ENCODE measurements at regions not wholly inside any gene's neighbourhood (a gene's known extent, or its start where the extent isn't known, plus 50 kb on each side); places are given as distances from the start of the nearest gene placed in this dataset.
"Not testable (repeated sequence)": the region's sequence is repeated elsewhere in the genome, so short reads cannot be mapped to it uniquely, and the experiment has no call there.

DNA sequence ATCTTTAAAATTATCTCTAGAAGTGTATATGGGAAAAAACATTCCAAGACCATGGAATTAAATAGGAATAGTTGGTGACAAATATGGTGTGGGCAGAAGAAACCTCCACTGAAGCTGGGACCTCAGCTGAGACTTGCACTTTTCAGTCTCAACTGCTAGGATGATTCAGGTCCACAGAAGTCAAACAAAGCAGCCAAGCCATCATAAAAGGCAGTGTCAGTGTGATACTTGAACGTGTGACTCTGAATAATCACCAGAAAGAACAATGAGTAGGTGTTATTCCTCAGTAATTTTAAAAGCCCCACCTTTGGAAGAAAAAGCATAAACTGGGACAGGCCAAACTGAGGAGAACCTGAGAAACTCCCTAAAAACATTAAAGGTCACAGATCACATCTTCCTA, 90.7 kb downstream of the ZNF281 start:
- DNase-seq (ENCODE audit: low read depth in 2 of 2): no peak

DNA sequence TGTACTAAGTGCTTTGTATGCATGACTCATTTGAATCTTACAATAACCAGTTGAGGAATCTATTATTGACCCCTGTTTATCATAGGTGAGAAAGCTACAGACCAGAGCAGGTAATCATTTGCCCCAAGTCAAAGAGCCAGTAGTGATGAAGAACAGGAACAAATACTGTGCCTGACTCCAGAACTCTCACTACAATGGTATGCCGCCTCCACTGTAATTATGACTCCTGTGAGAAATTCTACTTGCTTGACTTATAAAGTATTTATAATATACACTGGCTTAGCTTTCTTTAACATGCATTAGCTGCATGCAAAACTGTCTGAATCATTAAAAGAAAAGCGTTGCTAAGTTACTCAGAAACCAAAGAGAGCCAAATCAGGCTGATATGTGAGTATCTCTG, 92.6 kb downstream of the ZNF281 start:
- no peak for DNase-seq (ENCODE audit: low read depth in 2 of 2)

DNA sequence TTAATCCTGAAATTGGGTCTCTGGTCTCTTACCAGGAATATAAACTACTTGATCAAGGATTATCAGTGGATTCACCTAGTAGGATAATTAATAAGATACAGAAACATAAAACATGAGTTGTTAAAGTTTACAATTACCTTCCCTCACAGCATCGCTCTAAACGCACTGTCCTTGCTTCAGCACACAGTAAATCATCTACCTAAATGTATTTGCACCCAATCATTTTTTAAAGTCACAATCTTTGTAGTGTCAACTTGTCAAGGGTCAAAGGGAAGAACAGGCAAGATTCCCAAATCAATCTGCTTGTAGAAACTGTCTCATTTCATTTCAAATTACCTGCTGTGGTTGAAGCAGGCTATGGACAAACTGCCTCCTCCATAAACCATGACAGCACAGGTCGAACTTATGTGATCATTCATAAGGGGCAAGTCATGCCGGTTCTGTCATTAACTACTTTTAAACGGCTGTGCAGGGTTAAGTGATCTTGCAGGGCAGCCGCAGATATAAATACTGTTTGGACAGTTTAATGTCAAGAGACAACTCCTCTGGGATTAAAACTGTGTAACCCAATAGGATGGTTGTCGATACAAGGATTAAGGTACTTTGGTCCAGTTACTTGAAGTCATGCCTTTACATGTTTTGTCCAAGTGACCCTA, 93.6 kb downstream of the ZNF281 start:
- DNase-seq (ENCODE audit: low read depth in 2 of 2): no peak

DNA sequence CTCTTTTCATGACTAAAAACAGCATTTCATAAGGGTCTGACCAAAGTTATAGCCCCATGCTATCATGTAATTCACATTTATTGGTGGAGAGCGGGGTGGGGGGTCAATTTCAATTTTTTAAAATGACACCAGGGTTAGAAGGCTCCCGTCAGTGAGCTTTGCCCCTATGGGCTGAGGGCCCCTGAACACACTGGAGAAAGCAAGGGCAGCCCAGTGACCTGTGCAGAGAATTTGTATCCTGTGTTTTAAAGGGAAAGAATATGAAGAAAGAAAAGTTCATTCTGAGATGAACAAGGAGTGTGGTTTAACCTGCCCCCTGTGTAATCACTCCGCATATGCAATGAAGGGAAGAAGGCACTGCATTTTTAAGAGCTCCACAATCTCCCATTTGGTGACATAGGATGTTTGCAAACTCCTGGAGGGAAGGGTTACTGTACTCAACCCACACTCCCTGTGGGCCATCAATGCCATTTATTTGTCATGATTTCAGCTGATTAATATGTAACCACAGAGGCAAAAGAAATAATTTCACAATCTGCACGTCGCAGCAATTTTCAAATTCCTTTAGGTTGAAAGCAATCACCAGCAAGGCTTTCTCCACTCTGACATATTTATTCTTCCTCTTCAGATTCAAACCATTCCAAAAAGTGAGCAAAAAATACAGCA, 95.6 kb downstream of the ZNF281 start:
- no peak for DNase-seq (ENCODE audit: low read depth in 2 of 2)

DNA sequence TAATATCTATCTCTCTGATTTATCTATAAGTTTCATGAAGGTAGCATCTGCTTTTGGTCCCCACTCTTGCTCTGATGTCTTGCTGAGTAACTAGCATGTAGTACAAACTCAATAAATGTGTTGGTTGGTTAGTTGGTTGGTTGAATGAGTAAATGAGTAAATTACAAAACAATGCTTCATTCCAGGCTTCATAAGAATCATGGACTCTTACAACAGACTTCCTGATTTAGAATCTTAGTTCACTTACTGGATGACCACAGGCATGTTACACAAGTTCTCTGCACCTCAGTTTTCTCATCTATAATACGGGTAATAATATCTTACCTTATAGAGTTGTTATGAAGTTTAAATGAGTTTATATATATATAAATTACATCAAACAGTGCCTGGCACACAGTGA, 98.6 kb downstream of the ZNF281 start:
- DNase-seq (ENCODE audit: low read depth in 2 of 2): no peak

DNA sequence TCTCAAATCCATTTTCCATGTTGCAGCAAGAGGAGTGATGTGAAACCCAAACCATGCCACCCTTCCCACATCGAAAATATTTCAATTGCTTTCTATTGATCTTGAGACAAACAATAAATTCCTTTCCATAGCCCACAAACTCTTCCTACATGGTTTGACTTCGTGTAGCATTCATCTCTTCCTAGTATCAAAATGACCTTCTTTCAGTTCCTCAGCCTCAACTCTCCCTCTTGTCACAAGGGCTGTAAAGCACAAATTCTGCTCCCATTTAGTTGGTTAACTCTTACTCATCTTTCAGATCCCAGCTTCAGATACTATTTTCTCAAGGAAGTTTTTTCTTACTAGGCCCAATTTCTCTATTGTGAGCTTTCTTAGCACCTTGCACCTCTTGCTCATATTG, 99.0 kb downstream of the ZNF281 start:
- DNase-seq (ENCODE audit: low read depth in 2 of 2): no peak

DNA sequence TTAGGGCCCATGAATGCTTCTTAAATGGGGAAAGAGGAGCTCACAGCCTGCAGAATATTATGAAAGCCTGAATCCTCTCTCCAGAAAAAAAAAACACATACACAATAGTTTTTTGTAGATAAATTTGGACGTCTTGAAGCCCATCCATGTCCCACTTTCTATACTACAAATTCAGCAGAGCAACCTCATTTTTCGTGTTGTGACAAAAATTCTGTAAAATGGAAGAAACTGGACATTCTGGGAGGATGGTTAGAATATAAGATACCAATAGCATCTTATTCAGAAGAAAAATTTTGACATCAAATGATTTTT, 102.1 kb downstream of the ZNF281 start:
- DNase-seq (ENCODE audit: low read depth in 2 of 2): no peak

DNA sequence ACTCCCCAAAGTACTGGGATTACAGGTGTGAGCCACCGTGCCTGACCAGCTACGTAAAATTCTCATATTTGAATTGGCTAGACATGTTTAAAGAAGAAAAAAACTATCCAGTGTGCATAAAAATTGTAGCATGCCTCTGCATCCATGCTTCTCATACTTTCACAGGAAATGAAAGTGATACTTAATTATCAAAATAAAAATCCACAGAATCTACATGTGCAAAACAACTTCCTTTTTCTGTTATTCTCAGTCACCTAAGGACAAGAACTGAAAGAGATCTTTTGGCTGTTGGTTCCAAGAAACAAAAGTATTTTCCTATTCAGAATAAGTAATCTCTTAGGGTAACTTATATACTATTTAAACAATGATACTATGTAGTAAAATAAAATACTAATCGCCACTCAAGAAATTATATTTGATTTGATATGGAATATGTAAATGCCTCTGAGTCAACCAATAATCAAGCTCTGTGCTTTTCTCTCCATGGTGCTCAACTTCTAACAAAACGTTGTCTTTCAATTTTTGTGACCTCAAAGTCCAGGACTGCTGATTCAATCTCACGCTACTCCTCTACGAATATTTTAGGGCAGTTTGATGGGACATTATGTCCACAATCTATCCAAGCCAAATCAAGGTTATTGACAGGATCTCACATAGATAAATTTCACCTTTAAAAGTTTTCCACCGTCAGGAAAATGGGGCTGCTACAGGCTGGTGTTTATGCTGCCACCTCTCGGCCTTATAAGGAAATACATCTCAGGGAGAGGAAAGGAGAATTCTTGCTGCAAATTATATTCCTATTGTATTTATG, 102.7 kb downstream of the ZNF281 start:
- no peak for DNase-seq (ENCODE audit: low read depth in 2 of 2)

DNA sequence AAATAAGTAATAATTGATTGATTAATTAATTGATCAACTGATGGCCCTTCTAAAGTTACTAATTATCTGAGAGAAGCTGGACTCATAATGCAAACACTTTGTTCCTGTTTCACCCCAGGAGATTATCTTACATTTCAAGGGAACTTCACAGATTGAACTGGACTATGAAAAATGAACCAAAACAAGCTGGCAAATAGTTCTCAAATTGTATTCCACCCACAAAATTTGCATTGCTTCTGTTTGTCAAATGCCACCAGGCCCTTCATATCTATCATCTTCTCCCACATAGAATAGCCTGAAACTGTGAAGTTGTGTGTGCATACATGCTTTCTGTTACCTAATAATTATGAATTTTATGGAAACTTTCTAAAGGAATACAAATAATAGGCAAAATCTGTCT, 104.0 kb downstream of the ZNF281 start:
- DNase-seq (ENCODE audit: low read depth in 2 of 2): no peak

DNA sequence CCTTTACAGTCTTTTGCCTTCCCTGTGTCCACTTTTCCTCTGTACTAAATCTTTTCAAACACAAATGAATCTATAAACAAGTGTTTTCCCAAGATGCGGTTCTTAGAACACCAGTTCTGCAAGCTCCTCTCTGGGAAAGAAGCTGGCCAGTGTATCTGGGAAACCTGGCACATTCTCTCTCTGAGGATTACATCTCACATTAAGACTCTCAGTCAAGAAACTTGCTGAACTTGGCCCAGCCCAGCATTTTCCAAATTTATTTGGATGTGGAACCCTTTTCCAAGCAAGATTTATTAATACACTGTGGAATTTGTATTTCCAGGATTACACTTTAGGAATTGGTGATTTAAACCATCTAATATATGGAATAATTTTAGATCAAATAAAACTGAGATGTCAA, 105.7 kb downstream of the ZNF281 start:
- no peak for DNase-seq (ENCODE audit: low read depth in 2 of 2)

DNA sequence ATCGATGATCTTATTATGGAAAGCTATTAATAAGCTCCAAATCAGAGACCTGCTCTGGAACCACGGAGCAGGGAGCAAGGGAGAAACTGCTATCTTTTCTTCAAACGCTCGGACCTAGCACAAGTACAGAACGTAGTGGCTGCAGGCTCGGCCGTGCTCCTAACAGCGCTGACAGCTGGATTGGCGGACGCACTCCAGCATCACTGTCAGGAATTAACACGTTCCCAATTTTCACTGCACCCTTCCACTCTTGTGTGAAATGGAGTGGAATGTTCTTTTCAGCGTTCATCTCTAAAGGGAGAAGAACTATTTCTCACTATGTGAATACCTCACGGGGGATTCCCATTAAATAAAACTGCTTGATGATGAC, 106.9 kb downstream of the ZNF281 start:
- DNase-seq (ENCODE audit: low read depth in 2 of 2): no peak

DNA sequence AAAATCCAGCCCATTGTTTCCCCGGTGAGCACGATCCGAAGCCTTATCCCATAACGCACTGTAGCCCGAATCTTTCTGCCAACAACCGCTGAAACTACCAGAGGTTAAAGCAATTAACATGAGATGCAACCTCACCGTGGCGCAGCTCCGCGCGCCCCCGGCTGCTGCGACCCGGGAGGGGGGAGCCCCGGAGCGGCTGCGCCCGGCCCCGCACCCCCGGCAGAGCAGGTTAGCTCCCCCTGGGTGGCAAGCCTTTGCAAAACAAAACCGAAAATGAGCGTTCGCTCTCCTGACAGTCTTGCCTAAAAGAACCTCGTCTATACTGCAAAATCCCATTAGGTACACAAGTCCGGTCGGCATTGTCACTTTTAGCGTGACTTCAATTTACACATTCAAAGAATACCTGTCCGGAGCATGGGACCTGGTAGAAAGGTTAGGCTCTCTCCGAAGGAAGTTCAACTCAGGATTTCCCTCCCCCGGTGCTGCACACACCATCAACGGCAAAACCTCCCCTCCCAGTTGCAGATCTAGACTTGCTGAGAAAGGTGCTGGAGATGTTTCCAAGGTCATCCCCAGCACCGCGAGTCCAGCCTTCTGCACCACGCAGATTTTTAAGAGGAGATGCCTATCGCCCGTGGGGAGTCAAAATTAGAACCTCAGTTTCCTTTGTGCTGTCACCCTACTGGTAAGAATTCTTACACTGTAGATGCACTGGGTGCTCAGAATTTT, 107.5 kb downstream of the ZNF281 start:
- DNase-seq (ENCODE audit: low read depth in 2 of 2): peak; percentile 13 to 33

DNA sequence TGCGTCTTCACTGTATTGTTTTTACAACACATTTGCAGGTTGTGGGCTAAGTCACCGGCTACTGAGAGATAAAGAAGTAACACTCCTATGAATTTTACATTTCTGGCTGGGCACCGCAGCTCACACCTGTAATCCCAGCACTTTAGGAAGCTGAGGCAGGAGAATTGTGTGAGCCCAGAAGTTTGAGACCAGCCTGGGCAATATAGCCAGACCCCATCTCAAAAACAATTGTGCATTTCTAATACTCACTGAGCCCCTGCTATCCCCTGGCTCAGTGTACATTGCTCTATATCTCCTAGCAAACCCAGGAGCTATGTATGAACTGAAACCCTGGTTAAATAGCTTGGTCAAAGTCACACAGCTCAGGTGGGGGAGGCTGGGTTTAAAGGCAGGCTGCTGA, 108.7 kb downstream of the ZNF281 start:
- DNase-seq (ENCODE audit: low read depth in 2 of 2): no peak

DNA sequence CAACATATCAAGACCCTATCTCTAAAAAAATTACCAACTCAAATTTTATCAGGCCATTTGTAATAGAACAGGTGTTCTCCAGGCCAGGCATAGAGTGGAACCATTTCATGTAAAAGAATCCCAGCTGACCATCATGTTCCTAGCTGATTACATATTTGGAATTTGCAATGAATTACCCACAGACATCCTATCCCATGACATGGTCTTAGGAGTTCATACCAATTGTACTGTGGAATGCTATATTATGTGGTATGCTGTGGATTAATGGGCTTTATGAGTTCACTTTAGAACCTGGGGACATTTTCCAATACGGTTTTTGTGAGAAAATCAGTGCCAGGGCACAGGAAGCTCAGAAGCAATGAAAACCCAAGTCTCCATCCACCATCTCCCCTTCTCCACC, 110.3 kb downstream of the ZNF281 start:
- DNase-seq (ENCODE audit: low read depth in 2 of 2): no peak

DNA sequence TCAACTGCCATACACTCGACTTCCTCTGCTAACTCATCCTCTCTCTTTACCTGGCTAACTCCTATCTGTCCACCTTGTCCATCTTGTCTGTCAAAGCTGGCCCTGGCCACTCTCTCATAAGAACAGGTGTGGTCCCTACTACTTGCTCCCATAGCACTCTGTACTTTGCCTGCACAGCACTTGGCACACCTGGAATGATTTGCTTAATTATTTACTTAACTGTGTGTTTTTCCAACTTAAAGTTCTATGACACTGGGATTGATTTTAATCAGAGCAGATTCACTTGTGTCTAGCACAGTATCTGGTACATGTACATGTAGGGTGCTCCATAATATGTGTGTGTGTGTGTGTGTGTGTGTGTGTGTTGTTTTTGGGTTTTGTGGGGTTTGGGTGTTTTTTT, 111.6 kb downstream of the ZNF281 start:
- no peak for DNase-seq (ENCODE audit: low read depth in 2 of 2)

DNA sequence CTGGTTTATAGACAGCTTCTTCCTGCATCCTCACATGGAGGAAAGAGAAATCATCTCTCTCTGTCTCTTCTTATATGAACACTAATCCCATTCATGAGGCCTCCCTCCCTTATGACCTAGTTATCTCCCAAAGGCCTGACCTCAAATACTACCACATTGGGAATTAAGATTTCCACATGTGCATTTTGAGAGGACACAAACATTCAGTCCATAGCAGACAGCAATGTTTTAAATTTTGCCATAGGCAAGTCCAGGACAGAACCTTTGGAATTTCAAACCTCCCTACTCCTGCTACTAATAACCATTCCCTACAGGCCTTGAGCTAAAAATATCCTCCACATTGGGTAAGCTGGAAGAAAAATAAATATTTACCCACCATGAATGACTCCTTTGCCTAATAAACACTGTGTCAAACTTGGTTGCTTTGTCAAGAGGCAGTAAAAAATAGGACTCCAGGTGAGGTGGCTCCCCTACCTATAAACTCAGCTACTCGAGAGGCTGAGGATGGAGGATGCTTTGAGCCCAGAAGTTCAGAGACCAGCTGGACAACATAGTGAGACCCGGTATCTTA, 113.7 kb downstream of the ZNF281 start:
- DNase-seq (ENCODE audit: low read depth in 2 of 2): no peak

DNA sequence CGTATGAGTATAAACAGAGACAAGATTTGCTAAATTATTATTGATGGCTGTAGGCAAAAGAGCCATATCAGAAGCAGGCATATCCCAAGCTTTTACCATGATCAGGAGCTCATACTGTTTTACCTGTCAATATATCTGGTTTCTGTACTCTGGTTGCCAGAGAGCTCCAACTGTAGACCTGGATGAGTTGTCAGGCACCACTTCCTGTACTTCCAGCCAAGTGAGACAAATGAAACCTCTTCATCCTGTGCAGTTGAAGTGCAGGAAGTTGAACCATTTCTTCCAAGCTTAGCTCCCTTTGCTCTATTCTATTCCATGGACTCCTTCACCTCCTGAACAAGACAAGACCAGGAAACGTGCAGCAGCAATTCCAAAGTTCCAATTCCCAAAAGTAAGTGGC, 115.6 kb downstream of the ZNF281 start:
- DNase-seq (ENCODE audit: low read depth in 2 of 2): no peak

DNA sequence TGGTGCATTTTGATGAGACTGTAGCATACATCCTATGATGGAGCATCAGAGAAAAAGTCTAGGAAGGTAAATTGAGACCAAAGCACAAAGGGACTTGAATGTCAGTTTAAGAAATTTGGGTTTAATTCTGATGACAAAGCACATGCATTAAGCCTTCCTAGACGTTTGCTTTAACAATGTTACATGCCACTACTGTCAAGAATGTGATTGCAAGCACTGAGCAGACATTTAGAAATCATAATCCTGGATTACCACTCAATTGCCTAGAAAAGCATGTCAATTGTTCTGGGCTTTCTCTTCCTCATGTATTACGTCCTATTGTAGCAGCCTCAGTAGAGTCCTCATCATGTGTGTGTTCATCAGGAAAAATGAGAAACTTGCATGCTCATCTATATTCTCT, 117.1 kb downstream of the ZNF281 start:
- DNase-seq (ENCODE audit: low read depth in 2 of 2): no peak

DNA sequence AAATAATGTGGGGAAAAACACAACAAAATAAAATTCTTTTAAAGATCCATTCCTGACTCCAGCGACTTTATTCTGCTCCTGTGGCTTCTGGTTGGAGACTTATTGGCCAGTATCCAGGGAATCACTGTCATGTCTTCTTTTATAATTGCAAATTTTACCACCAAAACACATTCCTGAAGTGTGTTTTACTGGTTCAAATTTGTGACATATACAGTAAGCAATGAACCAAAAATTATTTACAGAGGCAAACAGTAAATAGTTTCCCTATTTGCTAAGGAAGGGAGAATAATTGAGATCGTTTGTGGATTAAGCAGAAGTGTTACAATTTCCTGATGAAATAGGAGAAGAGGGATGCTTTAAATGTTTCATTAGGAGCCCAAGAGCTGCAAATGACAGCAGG, 118.7 kb downstream of the ZNF281 start:
- no peak for DNase-seq (ENCODE audit: low read depth in 2 of 2)

DNA sequence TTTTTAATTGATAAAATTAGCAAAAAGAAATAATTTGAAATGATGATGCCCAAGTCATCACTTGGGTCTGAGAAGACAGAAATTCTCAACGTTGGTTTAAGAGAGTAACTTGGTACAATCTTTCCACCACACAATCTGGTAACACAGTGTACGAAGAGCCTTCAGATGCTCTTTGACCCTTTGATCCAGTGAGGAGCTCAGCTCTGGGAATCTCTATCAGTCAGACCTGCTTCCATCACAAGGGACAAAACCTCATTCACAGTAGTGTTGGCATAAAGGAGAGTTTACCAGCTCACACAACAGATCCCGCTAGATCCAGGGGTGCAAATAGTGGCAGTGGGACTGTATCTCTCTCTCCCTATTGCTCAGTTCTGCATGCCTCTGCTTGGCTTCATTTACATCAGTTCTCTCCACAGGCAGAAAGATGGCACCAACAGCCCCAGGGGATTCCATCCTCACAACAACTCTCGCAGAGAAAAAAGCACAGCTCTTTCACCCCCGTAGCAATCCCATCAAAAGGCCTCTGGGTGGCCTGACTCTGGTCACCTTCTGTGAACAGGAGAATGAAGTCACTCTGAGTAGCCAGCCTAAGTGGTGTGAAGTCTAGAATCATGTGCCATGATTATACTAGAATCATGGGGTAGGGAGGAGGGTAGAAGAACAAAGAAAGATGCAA, 119.7 kb downstream of the ZNF281 start:
- no peak for DNase-seq (ENCODE audit: low read depth in 2 of 2)

DNA sequence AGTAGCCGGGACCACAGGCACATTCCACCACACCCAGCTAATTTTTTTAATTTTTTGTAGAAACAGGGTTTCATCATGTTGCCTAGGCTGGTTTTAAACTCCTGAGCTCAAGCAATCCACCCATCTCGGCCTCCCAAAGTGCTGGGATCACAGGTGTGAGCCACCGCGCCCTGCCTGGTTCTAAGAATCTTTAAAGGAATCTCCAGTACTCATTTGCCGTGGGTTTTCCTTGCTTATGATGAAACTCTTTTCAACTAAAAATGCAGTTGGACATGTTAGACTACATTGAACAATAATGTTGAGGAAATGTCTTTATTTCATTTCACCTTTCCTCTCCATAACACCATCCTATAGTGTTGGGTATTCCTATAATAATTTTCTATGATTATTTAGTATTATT, 121.6 kb downstream of the ZNF281 start:
- DNase-seq (ENCODE audit: low read depth in 2 of 2): no peak

DNA sequence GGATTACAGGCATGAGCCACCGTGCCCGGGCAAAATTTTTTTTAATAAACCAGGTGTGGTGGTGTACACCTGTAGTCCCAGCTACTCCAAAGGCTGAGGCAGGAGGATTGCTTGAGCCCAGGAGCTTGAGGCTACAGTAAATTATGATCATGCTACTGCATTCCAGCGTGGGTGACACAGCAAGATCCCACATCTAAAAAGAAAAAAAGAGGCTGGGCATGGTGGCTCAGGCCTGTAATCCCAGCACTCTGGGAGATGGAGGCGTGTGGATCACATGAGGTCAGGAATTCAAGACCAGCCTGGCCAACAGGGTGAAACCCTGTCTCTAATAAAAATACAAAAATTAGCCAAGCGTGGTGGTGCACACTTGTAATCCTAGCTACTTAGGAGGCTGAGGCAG, 125.6 kb downstream of the ZNF281 start:
- DNase-seq (ENCODE audit: low read depth in 2 of 2): not testable (repeated sequence)
